NCI-H345 treated with DMSO at 0.1 percent for 48 hours (cell line): ENCODE measurements at regions not wholly inside any gene's neighbourhood (a gene's known extent, or its start where the extent isn't known, plus 50 kb on each side); places are given as distances from the start of the nearest gene placed in this dataset.
"Not testable (repeated sequence)": the region's sequence is repeated elsewhere in the genome, so short reads cannot be mapped to it uniquely, and the experiment has no call there.

Experiments
- DNase-seq: peaks from one replicate; lab custom pipeline; 2025; ENCODE audit not compliant: unreplicated experiment; lab: John Stamatoyannopoulos, UW

DNA sequence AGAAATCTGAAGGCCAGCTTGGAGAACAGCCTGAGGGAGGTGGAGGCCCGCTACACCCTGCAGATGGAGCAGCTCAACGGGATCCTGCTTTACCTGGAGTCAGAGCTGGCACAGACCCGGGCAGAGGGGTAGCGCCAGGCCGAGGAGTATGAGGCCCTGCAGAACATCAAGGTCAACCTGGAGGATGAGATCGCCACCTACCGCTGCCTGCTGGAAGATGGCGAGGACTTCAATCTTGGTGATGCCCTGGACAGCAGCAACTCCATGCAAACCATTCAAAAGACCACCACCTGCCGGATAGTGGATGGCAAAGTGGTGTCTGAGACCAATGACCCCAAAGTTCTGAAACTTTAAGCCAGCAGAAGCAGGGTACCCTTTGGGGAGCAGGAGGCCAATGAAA, 318.4 kb downstream of the ZFHX3 start:
- not testable (repeated sequence) for DNase-seq

DNA sequence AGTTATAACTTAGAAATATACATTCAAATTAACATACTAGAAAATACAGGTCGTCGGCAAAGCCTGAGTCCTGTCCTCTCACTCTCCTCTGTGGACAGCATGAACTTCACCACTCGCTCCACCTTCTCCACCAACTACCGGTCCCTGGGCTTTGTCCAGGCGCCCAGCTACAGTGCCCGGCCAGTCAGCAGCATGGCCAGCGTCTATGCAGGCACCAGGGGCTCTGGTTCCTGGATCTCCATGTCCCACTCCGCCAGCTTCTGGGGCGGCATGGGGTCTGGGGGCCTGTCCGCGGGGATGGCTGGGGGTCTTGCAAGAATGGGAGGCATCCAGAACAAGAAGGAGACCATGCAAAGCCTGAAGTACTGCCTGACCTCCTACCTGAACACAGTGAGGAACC, 319.4 kb downstream of the ZFHX3 start:
- DNase-seq: no peak

DNA sequence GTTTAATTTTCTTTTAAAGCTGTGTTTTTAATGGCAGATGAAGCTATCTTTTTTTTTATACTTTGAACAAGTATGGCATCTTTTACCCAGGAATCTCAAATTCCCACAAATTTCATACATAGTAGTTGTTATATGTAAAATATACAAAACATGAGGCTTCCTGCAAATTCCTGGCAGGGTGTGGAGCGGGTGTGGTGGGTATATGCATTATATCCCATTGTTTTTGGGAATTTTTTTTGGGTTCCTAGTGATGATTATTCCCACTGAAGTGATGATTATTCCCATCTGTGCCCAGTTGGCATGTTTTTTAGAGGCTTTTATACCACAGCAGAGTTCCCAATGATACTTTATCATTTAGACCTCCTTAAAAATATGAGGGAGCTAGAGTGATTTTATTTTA, 320.4 kb downstream of the ZFHX3 start:
- no peak for DNase-seq

DNA sequence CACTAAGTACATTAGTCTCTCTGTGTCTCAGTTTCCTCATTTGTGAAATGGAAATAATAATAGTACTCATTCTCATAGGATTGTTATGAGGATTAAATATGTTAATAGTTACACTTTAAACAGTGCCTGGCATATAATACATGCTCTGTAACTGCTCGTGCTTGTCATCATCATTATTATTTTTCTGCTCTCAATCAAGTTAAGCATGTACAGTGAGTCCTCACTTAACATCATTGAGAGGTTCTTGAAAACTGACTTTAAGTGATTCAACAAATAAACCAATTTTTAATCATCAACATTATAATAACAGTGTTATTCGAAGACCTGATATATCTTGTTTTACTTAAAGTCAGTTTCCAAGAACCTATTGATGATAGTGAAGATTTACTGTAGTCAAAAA, 322.3 kb downstream of the ZFHX3 start:
- DNase-seq: no peak

DNA sequence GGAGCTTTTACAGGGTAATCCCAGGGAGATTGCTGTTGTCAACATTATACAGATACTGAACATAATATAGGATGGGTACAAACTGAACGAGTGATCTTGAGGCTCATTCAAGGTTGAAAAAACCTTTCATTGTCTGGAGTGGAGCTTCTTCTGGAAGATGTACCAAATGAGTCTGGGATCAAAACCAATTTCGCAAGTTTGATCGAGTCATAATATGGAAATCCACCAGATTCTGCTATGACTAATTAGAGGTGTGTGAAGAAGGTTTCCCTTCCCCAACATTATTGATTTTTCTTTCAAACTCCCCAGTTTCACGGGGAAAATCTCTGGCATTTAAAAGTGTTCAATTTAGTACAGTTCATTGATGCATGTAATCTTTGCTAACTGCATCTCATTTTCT, 324.1 kb downstream of the ZFHX3 start:
- no peak for DNase-seq

DNA sequence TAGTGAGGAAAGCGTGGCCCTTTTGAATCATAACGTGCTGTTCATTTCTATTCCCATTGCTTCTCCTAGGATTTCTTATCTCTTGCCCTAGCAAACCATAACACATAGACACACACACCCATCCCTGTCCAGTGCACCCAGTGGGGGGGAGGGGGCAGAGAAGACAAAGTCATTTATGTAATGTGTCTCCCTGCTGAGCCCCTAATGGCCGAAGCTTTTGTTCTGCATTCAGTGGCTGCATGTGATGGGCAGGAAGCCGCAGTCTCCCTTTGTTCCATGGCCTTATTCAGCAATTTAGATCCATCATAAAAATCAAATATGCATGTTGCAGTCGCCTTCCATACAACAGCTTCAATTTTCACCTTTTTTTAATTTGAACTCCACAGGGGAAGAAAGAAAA, 325.4 kb downstream of the ZFHX3 start:
- DNase-seq: peak; percentile 50

DNA sequence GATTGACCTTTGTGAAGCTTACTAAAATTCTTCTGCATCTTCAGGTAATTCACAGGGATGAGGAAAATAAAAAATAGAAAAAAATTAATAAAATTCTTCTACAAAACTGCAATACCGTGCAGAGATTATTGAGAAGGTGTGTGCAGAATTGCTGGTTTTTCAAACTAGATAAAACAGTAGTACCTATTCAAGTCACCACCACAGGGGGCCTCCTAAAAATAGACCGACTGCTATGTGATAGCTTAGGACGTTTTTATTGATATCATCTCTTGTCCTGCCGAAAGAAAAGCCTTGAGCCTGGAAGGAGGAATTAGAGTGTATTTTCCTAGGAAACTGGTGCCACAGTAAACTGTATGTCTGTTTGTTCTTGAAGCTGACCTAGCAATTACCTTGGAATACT, 325.9 kb downstream of the ZFHX3 start:
- no peak for DNase-seq

DNA sequence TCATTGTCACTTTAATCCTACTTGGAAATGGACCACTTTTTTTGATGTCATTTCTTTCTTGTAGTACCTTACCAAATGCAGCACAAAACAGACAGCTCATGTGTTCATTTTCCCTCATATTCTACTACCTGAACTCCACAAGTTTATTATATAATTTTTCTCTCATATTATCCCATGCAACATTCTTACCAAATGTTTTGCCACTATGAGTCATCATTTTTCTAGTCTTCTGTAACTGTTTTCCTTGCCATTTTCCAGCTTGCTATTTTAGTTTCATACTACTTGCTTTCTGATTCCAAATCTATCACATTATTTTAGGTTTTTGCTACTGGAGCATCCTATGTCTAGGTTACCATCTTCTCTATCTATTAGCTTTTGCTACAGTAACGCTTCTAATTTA, 332.7 kb downstream of the ZFHX3 start:
- DNase-seq: no peak

DNA sequence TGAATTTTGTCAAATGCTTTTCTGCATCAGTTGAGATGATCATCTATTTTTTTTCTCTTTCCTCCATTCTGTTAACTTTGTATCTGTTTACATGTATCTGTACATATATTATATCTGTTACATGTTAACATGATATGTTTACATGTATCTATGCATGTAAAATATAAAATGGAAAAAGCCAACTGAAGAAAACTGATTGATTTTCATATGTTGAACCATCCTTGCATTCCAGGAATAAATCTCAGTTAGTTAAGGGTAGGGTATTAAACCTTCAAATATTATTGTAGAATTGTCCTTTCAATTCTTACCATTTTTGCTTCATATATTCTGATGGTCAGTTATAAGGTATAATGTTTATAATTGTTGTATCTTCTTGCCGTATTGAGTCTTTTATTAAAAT, 336.1 kb downstream of the ZFHX3 start:
- no peak for DNase-seq

DNA sequence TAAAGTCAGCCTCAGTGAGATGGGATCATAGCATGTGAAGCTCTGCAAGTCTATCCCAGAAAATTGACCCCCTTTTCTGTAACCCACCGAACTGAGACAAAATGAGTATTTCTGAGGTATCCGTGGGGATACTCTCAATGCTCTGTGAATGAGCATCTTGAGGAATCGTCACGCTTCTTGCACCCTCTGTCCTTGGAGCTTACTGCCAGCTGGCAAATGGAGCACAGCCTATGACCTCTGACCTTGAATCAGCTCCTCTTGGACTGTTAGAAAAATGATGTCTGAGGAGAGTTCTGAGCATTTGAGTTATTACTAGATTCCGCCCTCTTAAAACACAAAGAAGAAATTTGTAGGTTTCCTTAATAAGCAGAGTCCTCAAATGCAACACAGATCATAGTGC, 342.1 kb downstream of the ZFHX3 start:
- no peak for DNase-seq

DNA sequence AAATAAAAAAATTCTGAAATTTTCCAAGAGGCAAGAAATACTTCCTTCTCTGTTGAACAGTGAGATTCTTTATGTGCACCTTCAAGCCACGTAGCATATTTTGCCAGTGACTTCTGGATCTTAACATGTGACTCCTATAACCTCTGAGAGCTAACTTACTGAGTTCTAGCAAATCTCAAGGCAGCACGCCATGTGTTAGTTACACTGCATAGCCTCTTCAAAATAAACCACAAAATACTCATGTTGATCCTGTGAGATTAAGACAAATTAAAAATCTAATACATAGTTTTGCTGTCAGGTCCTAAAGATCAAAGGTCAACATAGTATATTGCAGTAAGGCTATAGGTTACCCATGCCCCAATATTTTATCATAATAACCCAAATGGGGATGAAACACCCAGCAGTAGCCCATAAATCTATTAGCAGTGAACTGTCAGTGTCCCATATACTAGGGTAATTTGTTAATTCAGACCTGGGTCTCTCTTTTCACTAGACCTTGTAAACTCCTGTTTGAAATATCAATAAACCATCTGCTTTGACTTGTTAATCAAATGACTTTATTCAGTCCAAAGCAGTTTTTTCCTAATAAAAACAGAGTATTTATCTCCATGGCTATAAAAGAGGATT, 343.1 kb downstream of the ZFHX3 start:
- no peak for DNase-seq

DNA sequence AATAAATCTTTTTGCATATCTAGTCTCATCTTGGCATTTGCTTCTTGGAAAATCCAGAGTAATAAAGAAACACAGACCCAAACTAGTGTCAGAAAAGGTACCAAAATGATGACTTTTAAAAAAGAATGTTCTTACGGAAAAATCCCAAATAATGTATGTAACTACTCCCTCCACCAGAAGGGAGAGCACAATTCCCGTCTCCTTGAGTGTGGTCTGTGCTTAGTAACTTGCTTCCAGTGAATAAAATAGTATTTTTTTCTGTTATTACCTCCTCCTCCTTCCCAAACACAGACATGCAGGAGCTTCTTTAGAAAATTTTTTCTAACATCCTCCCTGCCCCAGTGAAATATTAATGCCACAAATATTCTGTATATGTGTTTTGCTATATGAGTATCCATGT, 358.1 kb downstream of the ZFHX3 start:
- DNase-seq: no peak

DNA sequence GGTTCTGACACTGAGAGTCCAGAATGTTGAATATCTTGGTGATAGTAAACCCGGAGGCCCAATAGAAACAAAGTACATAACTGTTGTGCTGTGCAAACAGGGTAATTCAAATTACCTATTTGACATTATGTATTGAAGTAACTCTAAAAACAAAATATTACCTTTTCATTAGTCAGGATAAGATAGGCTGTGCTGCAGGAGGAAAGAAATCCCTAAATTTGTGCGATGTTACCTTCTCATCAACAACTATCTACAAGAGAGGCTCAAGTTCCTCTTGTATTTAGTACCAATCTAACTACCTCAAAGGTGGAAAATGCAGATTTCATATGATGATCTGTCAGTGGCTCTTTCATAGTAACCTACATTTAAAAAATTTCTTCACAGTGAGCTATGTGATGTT, 367.2 kb downstream of the ZFHX3 start:
- no peak for DNase-seq

DNA sequence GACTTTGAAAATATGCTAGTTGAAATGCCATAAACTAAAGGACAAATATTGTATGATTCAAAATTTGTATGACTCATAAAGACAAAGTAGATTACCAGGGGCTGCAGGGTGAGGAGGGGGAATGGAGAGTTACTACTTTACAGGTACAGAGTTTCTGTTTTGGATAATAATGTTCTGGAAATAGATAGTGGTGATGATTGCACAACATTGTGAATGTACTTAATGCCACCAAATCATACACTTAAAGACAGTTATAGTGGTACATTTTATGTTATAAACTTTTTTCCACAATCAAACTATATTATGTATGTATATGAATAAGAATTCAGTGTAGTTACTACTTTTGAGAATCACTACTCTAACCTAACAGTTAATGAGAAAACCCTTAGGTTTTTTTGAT, 368.1 kb downstream of the ZFHX3 start:
- no peak for DNase-seq

DNA sequence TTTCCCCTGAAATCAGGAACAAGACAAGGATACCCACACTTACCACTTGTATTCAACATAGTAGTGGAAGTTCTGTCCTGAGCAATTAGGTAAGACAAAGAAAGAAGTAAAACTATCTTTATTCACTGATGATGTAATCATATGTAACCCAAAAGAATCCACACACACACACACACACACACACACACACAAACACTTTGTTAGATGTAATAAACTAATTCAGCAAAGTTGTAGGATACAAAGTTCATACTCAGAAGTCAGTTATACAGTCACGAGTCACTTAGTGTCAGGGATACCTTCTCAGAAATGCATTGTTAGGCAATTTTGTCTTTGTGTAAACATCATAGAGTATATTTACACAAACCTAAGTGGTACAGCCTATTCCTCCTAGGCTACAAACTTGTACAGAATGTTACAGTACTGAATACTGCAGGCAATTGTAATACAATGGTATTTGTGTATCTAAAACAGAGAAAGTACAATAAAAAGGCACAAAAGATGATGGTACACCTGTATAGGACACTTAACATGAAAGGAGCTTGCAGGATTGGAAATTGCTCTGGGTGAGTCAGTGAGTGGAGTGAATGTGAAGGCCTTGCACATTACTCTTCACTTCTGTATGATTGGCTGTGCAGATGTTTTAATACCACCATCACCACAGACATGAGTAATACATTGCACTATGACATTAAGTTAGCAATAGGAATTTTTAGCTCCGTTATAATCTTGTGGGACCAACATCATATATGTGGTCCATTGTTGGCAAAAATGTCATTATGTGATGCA, 370.1 kb downstream of the ZFHX3 start:
- DNase-seq: no peak

DNA sequence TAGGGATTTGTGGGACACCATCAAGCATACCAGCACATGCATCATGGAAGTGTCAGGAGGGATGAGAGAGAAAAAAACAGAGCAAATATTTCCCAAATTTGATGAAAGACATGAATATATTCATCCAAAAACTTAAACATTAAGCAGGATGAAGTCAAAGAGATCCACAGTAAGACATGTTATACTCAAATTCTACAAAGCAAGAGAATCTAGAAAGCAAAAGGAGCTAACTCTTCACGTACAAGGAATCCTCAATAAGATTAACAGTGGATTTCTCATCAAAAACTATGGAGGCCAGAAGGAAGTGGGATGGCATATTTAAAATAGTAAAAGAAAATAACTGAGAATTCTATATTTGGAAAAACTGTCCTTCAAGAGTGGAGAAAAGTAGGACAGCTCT, 374.8 kb downstream of the ZFHX3 start:
- no peak for DNase-seq

DNA sequence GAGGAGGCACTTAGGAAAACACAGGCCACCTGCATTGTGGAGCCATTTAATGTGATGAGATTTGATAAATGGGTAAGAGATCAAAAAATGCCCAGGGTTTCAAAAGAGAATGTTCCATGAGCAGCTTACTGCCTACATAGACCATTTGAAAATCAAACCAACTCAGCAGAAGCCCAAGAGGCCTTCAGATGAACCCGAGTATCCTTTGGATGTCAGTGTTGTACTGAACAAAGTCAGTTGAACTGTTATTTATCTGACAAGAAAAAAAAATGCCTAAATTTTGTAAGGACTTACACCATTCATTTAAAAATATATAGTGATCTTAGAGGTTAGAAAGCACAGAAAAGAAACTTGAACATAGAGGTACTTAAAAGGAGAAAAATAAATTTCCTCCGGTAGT, 381.7 kb downstream of the ZFHX3 start:
- DNase-seq: no peak

DNA sequence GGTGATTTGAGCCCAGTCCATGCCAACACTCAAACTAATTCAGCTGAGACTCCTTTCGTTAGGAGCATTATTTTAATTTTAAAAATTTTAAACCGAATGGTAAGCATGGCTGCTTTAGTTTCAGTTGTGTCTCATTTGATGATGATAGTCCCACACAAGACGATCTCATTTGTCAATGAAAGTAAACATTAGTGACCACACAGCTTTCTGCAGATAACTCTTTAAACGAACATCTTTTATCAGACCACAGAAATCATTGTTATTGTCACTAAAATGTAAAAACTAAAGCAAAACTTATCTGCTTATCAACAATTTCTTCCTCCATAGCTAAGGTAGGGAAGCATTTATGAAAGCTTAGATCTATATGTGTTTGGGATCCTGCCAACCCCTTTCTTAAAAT, 382.2 kb downstream of the ZFHX3 start:
- DNase-seq: no peak

DNA sequence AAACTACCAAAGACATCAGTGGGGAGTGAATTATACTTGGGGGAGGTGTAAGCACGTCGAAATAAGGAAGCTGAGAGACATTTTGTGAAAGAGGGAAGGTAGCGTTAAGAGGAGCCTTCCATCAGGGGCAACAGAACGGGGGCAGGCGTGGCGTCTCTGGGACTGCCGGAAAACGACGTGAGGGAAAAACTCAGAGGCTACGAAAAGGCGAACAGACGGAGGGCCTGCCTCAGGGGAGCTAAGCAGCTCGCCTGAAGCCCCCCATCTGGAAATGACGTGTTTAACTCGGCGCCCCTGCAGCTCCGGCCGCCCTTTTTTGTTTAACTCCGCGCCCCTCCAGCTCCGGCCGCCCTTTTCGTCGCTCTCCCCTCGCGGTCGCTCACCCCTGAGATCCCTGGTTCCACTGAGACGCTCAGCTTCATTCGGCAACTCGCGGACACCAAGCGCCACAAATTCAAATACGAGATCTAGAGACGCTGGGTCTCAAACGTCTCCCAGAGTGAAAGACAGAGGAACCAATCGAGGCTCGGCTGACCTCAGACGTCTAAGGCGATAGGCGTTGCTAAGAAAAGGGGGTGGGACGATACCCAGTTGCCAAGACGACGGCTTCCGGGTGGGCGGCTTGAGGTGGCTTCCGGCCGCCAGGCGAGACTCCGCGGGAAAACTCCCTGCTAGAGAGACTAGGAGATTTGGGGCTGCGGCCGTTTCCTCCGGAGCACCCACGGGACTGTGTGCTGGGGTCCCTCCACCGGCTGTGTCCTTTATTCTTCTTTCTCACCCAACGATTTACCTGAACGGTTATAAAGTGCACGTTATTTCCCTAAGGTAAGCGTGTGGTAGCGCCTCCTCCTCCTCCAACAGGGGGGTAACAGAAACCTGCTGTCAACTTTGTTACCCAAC, 383.2 kb downstream of the ZFHX3 start:
- DNase-seq: peak; percentile 92

DNA sequence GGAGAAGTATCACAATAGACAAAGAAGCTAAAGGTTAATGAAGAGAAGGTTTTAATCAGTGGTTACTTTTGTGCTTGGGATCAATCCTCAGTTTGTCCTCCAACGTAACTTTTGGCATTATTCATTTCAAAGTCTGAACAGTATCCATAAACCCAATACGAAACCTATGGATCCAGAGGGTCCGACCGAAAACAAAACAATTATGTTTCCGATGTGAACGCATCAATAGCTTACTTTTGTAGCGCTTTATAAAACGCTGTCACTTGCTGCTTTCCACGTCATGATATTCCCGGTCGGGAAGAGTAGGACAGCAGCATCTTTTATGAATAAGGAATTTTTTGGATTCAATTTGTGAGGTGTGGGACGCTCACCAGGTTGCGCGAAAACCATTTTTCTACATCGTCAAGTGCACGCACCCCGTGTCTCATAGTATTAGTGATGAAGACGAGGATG, 383.8 kb downstream of the ZFHX3 start:
- DNase-seq: no peak

DNA sequence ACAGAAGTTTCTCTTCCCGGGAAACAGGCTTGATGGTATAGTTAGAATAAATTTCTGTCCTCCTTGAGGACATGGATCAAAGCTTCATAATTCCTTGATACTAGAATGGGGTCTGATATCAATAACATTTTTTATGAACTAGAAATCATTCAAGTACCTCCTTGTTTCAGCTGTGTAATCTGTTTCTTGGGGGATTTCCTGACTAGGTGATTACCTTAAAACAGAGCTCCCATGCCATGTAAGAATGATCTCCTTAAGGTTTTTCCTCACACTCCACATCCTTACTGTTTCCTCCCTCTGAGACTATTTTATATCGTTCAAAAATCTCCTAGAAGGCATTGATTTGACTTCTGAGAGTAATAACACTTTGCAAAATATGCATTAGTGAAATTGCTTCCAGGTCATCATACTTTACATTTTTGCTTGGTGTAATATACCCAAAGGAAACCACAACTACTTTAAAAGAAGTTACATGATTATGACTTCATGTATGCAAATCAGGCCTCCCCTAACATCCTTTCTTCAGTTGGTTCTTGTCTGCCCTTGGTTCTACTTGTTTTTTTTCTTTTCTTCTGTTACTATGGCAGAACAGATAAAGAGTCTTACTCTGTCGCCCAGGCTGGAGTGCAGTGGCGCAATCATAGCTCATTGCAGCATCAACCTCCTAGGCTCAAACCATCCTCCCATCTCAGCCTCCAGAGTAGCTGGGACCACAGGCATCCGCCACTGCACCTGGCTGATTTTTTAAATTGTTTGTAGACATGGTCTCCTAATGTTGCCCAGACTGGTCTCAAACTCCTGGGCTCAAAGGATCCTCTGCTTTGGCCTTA, 388.8 kb downstream of the ZFHX3 start:
- DNase-seq: no peak
